IMR-90 (cell line): ENCODE measurements at regions not wholly inside any gene's neighbourhood (a gene's known extent, or its start where the extent isn't known, plus 50 kb on each side); places are given as distances from the start of the nearest gene placed in this dataset.

Source experiments
- ATAC-seq: fragments of 200-7000 bp; cut with Tn5 transposase; 2 replicates; pipeline ENCODE4 v1.9.1; 2020; ENCODE audit warnings: low read depth, mild to moderate bottlenecking, moderate library complexity
- BruUV-seq: library from RNA; stranded (reverse); fragments of 400-500 nt; replicated peaks from 2 replicates; lab custom pipeline; 2021; lab: Mats Ljungman, UMichigan
- CTCF ChIA-PET: fragments of 300-600 bp; formaldehyde crosslinking; extraction: SDS; loops from one replicate; lab custom pipeline; 2021; ENCODE audit warnings: antibody characterized with exemption; lab: Yijun Ruan, JAX
- POLR2A ChIA-PET: fragments of 300-600 bp; sonication (Branson Sonifier 250); formaldehyde crosslinking; loops from one replicate; lab custom pipeline; 2022; ENCODE audit warnings: antibody characterized with exemption; ENCODE audit not compliant: unreplicated experiment; lab: Charles Lee
- DNase-seq: peaks from one replicate; pipeline ENCODE4 v3.0.0; 2013
- H2AFZ ChIP-seq: replicated peaks from 2 replicates; pipeline ENCODE3; 2013; ENCODE audit warnings: low read length, mild to moderate bottlenecking; ENCODE audit not compliant: poor library complexity
- H2AK5ac ChIP-seq: 2 replicates; pipeline ENCODE4 v1.6.1; 2013; ENCODE audit warnings: low read depth, low read length, inconsistent platforms
- H2AK9ac ChIP-seq: replicated peaks from 2 replicates; pipeline ENCODE3; 2013; ENCODE audit warnings: mild to moderate bottlenecking, low read depth, low read length, moderate library complexity; ENCODE audit not compliant: poor library complexity
- H2BK120ac ChIP-seq: 2 replicates; pipeline ENCODE4 v1.6.1; 2013; ENCODE audit warnings: low read depth, low read length, inconsistent platforms
- H2BK15ac ChIP-seq: 3 replicates; pipeline ENCODE4 v1.6.1; 2013; ENCODE audit warnings: low read depth, low read length, inconsistent platforms
- H2BK20ac ChIP-seq: 2 replicates; pipeline ENCODE4 v1.6.1; 2013; ENCODE audit warnings: low read depth, mild to moderate bottlenecking, inconsistent platforms, low read length, moderate library complexity
- H2BK5ac ChIP-seq: 2 replicates; pipeline ENCODE4 v1.6.1; 2013; ENCODE audit warnings: mild to moderate bottlenecking, low read depth, low read length, inconsistent platforms; ENCODE audit not compliant: poor library complexity, severe bottlenecking
- H3K14ac ChIP-seq: replicated peaks from 2 replicates; pipeline ENCODE4 v1.6.1; 2013; ENCODE audit warnings: low read depth, low read length, inconsistent platforms
- H3K18ac ChIP-seq: 2 replicates; pipeline ENCODE4 v1.6.1; 2013; ENCODE audit warnings: low read depth, low read length, control low read depth
- H3K23ac ChIP-seq: 2 replicates; pipeline ENCODE4 v1.6.1; 2013; ENCODE audit warnings: low read depth, low read length, inconsistent platforms
- H3K27ac ChIP-seq: 2 replicates; pipeline ENCODE4 v1.5.1; 2013; ENCODE audit warnings: mild to moderate bottlenecking, control low read depth, low read length; ENCODE audit not compliant: insufficient read depth
- H3K27me3 ChIP-seq: 2 replicates; pipeline ENCODE4 v1.6.1; 2013; ENCODE audit warnings: low read length; ENCODE audit not compliant: control insufficient read depth, insufficient read depth
- H3K36me3 ChIP-seq: 2 replicates; pipeline ENCODE4 v1.6.1; 2013; ENCODE audit warnings: low read length, mixed read lengths; ENCODE audit not compliant: control insufficient read depth, insufficient read depth
- H3K4ac ChIP-seq: 2 replicates; pipeline ENCODE4 v1.6.1; 2013; ENCODE audit warnings: low read depth, low read length, inconsistent platforms
- H3K4me1 ChIP-seq: 2 replicates; pipeline ENCODE4 v1.6.1; 2013; ENCODE audit warnings: low read length, mixed read lengths; ENCODE audit not compliant: control insufficient read depth, insufficient read depth
- H3K4me2 ChIP-seq: 2 replicates; pipeline ENCODE4 v1.6.1; 2013; ENCODE audit warnings: low read depth, mild to moderate bottlenecking, control low read depth, low read length, moderate library complexity
- H3K4me3 ChIP-seq: 2 replicates; pipeline ENCODE4 v1.5.1; 2013; ENCODE audit warnings: low read depth, mild to moderate bottlenecking, control low read depth, low read length, moderate library complexity; ENCODE audit not compliant: insufficient read depth
- H3K56ac ChIP-seq: 2 replicates; pipeline ENCODE4 v1.6.1; 2013; ENCODE audit warnings: low read length, inconsistent platforms; ENCODE audit not compliant: insufficient read depth; ENCODE audit errors: extremely low read depth
- H3K79me1 ChIP-seq, 2 experiments: 2 replicates each; pipeline ENCODE4 v1.6.1; 2013; ENCODE audit warnings: low read length in 2 of 2, inconsistent platforms in 1 of 2, low read depth in 1 of 2
- H3K9ac ChIP-seq: 2 replicates; pipeline ENCODE4 v1.6.1; 2013; ENCODE audit warnings: low read depth, low read length, control low read depth
- H3K9me1 ChIP-seq: 2 replicates; pipeline ENCODE4 v1.6.1; 2013; ENCODE audit warnings: low read length, inconsistent platforms; ENCODE audit not compliant: insufficient read depth
- H3K9me3 ChIP-seq: 2 replicates; pipeline ENCODE4 v1.6.1; 2013; ENCODE audit warnings: low read length; ENCODE audit not compliant: control insufficient read depth, insufficient read depth
- H4K20me1 ChIP-seq: 2 replicates; pipeline ENCODE4 v1.6.1; 2013; ENCODE audit warnings: low read length, inconsistent platforms; ENCODE audit not compliant: insufficient read depth
- H4K5ac ChIP-seq: 2 replicates; pipeline ENCODE4 v1.6.1; 2013; ENCODE audit warnings: mild to moderate bottlenecking, low read depth, low read length, control low read depth
- H4K8ac ChIP-seq, 2 experiments: 2 replicates each; pipeline ENCODE4 v1.6.1; 2013; ENCODE audit warnings: low read depth in 2 of 2, low read length in 2 of 2, control low read depth in 1 of 2, inconsistent platforms in 1 of 2
- H4K91ac ChIP-seq: 2 replicates; pipeline ENCODE4 v1.6.1; 2013; ENCODE audit warnings: low read depth, low read length, inconsistent platforms; ENCODE audit not compliant: insufficient read depth
- BHLHE40 ChIP-seq: fragments of 150-350 bp; IDR thresholded peaks from 2 replicates; pipeline ENCODE4 v1.6.1; 2016; ENCODE audit warnings: mild to moderate bottlenecking, low read depth, low read length
- CEBPB ChIP-seq: IDR thresholded peaks from 2 replicates; pipeline ENCODE4 v1.6.1; 2012; ENCODE audit warnings: low read depth, low read length, improper control_type of control experiment
- CHD1 ChIP-seq: IDR thresholded peaks from 2 replicates; pipeline ENCODE4 v1.6.1; 2012; ENCODE audit warnings: low read depth, low read length, improper control_type of control experiment
- FOS ChIP-seq: fragments of 150-350 bp; IDR thresholded peaks from 2 replicates; pipeline ENCODE4 v1.6.1; 2016; ENCODE audit warnings: low read depth, low read length
- MAFK ChIP-seq: IDR thresholded peaks from 2 replicates; pipeline ENCODE4 v1.6.1; 2012; ENCODE audit warnings: low read depth, low read length, improper control_type of control experiment
- MXI1 ChIP-seq: IDR thresholded peaks from 2 replicates; pipeline ENCODE4 v1.6.1; 2012; ENCODE audit warnings: low read depth, mild to moderate bottlenecking, low read length, moderate library complexity, borderline replicate concordance
- NFE2L2 ChIP-seq: fragments of 150-350 bp; IDR thresholded peaks from 2 replicates; pipeline ENCODE4 v1.6.1; 2016; ENCODE audit warnings: low read depth, mild to moderate bottlenecking, low read length
- POLR2A ChIP-seq: IDR thresholded peaks from 2 replicates; pipeline ENCODE4 v1.6.1; 2012; ENCODE audit warnings: mild to moderate bottlenecking, low read depth, low read length
- RAD21 ChIP-seq: IDR thresholded peaks from 2 replicates; pipeline ENCODE4 v1.6.1; 2012; ENCODE audit warnings: low read length, improper control_type of control experiment
- RCOR1 ChIP-seq: IDR thresholded peaks from 2 replicates; pipeline ENCODE4 v1.6.1; 2012; ENCODE audit warnings: mild to moderate bottlenecking, low read length, improper control_type of control experiment; ENCODE audit not compliant: insufficient replicate concordance
- RFX5 ChIP-seq: IDR thresholded peaks from 2 replicates; pipeline ENCODE4 v1.8.0; 2012; ENCODE audit warnings: low read depth, mild to moderate bottlenecking, low read length, moderate library complexity
- SMC3 ChIP-seq: fragments of 150-350 bp; IDR thresholded peaks from 2 replicates; pipeline ENCODE4 v1.6.1; 2016; ENCODE audit warnings: low read depth, mild to moderate bottlenecking, antibody characterized with exemption, low read length, moderate library complexity
- WGBS, 2 experiments: methylation state at CpG; one replicate each; pipeline versions ENCODE4 v1.1.5 to v1.1.7; 2013; ENCODE audit warnings: missing lambda C conversion rate in 2 of 2; ENCODE audit not compliant: insufficient read length in 1 of 2; ENCODE audit errors: extremely low coverage in 2 of 2; 5-methylcytosine and 5-hydroxymethylcytosine counted together
- dilution Hi-C: fragments of 300-500 bp; cut with HindIII; formaldehyde crosslinking; loops from one replicate; pipeline ENCODE4 v1.14.3; 2018; ENCODE audit warnings: low sequenced_read_pairs; ENCODE audit not compliant: unreplicated experiment
- in situ Hi-C: fragments of 300-500 bp; cut with MboI; formaldehyde crosslinking; loops from 3 replicates; pipeline ENCODE4 v1.14.3; 2019; ENCODE audit warnings: low sequenced_read_pairs, inconsistent platforms, mixed read lengths
- intact Hi-C: fragments of 100-400 bp; cut with micrococcal nuclease; formaldehyde crosslinking; loops from 2 replicates; pipeline ENCODE4 v1.10.0; 2022
- TF ChIP-seq, protein P1 (sequence below): fragments of 150-350 bp; IDR thresholded peaks from 2 replicates; pipeline ENCODE4 v1.6.1; 2017; ENCODE audit warnings: mild to moderate bottlenecking, antibody characterized with exemption, low read length, low read depth
- TF ChIP-seq, protein P2 (sequence below): fragments of 150-350 bp; IDR thresholded peaks from 2 replicates; pipeline ENCODE4 v1.6.1; 2016; ENCODE audit warnings: low read depth, mild to moderate bottlenecking, low read length, moderate library complexity, borderline replicate concordance
- TF ChIP-seq, protein P3 (sequence below): conservative IDR thresholded peaks from 2 replicates; pipeline ENCODE4 v1.5.1; 2012; ENCODE audit warnings: mild to moderate bottlenecking, low read depth, low read length, improper control_type of control experiment

DNA sequence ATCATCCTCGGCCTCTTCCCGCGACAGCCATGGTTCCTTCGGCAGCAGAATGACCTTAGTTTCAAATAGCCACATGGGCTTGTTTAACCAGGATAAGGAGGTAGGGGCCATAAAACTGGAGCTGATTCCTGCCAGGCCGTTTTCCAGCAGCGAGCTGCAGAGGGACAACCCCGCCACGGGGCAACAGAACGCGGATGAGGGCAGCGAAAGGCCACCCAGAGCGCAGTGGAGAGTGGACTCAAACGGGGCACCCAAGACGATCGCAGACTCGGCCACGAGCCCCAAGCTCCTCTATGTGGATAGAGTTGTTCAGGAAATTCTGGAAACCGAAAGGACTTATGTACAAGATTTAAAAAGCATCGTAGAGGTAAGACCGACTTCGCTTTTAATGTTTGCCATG, 131.8 kb upstream of the MTHFD1L start:
- BruUV-seq = no TSS peak
- dilution Hi-C loops (no loop called here), intact Hi-C loops (no loop called here), in situ Hi-C loops (no loop called here)
- Histone ChIP-seq H4K91ac (no peak overlapping the region), H3K79me1 (no peaks in the 10 kb centered on the region), H3K4me1 (no peaks in the 10 kb centered on the region), H4K8ac (no peak overlapping the region), H2BK20ac (no peak overlapping the region), H3K56ac (no peak overlapping the region), H2BK120ac (no peak overlapping the region), H3K4ac (no peak overlapping the region), H3K36me3 (no peaks in the 10 kb centered on the region), H2BK15ac (no peak overlapping the region), H3K27me3 (no peaks in the 10 kb centered on the region), H4K5ac (no peak overlapping the region), H4K20me1 (no peaks in the 10 kb centered on the region), H2AK5ac (no peak overlapping the region), H3K27ac (no peak overlapping the region), H2AFZ (peak overlapping the region; percentile 39), H3K9me1 (no peaks in the 10 kb centered on the region), H3K9me3 (no peaks in the 10 kb centered on the region), H3K23ac (no peak overlapping the region), H2AK9ac (no peak overlapping the region), H3K14ac (no peak overlapping the region), H2BK5ac (no peak overlapping the region), H3K4me2 (no peak overlapping the region), H3K9ac (no peak overlapping the region), H3K18ac (no peak overlapping the region), H3K4me3 (no peak overlapping the region)
- DNase-seq (no peak), ATAC-seq (no peak)
- WGBS, 2 experiments = 97% methylated on average over 12 of the region's 21 CpGs; no CpG with 5 or more reads in 1 of the 2 experiments
- ChIA-PET CTCF (no interaction called here), POLR2A (no interaction called here)
- TF ChIP-seq RFX5 (no peak), RAD21 (no peak), NFE2L2 (no peak), MAFK (no peak), POLR2A (no peak), MXI1 (no peak), SMC3 (no peak), CHD1 (no peak), CEBPB (no peak), FOS (no peak), RCOR1 (no peak), BHLHE40 (no peak)
- TF ChIP-seq, protein P1, sequence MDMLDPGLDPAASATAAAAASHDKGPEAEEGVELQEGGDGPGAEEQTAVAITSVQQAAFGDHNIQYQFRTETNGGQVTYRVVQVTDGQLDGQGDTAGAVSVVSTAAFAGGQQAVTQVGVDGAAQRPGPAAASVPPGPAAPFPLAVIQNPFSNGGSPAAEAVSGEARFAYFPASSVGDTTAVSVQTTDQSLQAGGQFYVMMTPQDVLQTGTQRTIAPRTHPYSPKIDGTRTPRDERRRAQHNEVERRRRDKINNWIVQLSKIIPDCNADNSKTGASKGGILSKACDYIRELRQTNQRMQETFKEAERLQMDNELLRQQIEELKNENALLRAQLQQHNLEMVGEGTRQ = no peak
- TF ChIP-seq, protein P2, sequence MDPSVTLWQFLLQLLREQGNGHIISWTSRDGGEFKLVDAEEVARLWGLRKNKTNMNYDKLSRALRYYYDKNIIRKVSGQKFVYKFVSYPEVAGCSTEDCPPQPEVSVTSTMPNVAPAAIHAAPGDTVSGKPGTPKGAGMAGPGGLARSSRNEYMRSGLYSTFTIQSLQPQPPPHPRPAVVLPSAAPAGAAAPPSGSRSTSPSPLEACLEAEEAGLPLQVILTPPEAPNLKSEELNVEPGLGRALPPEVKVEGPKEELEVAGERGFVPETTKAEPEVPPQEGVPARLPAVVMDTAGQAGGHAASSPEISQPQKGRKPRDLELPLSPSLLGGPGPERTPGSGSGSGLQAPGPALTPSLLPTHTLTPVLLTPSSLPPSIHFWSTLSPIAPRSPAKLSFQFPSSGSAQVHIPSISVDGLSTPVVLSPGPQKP = no peak
- TF ChIP-seq, protein P3, sequence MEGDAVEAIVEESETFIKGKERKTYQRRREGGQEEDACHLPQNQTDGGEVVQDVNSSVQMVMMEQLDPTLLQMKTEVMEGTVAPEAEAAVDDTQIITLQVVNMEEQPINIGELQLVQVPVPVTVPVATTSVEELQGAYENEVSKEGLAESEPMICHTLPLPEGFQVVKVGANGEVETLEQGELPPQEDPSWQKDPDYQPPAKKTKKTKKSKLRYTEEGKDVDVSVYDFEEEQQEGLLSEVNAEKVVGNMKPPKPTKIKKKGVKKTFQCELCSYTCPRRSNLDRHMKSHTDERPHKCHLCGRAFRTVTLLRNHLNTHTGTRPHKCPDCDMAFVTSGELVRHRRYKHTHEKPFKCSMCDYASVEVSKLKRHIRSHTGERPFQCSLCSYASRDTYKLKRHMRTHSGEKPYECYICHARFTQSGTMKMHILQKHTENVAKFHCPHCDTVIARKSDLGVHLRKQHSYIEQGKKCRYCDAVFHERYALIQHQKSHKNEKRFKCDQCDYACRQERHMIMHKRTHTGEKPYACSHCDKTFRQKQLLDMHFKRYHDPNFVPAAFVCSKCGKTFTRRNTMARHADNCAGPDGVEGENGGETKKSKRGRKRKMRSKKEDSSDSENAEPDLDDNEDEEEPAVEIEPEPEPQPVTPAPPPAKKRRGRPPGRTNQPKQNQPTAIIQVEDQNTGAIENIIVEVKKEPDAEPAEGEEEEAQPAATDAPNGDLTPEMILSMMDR = no peak
